Natural killer cell (primary cell): ENCODE measurements at regions not wholly inside any gene's neighbourhood (a gene's known extent, or its start where the extent isn't known, plus 50 kb on each side); places are given as distances from the start of the nearest gene placed in this dataset.

ENCODE experiments used
- ATAC-seq, 3 donors: fragments of 150-1000 bp in 2 of 3; fragments of 200-7000 bp in 1 of 3; cut with Tn5 transposase; 1 replicate in 1 of 3; 2 replicates in 2 of 3; pipeline ENCODE4 v1.10.0; 2021; ENCODE audit warnings: mild to moderate bottlenecking in 2 of 3, moderate library complexity in 2 of 3
- DNase-seq, 2 donors: peaks; one replicate each; pipeline versions ENCODE4 v3.0.0 to v3.0.0-alpha.2; 2013 to 2021; ENCODE audit warnings: mixed read lengths in 1 of 2
- H3K27ac ChIP-seq: one replicate; pipeline ENCODE4 v1.5.1; 2013; ENCODE audit warnings: mild to moderate bottlenecking, low read length
- H3K27me3 ChIP-seq: one replicate; pipeline ENCODE4 v1.6.1; 2013; ENCODE audit warnings: low read length; ENCODE audit not compliant: control insufficient read depth, insufficient read depth
- H3K36me3 ChIP-seq: one replicate; pipeline ENCODE4 v1.6.1; 2013; ENCODE audit warnings: low read length; ENCODE audit not compliant: control insufficient read depth, insufficient read depth
- H3K4me1 ChIP-seq: one replicate; pipeline ENCODE4 v1.6.1; 2013; ENCODE audit warnings: low read length; ENCODE audit not compliant: control insufficient read depth, insufficient read depth
- H3K4me3 ChIP-seq: one replicate; pipeline ENCODE4 v1.5.1; 2013; ENCODE audit warnings: low read length
- H3K9me3 ChIP-seq: one replicate; pipeline ENCODE4 v1.6.1; 2013; ENCODE audit warnings: low read length; ENCODE audit not compliant: control insufficient read depth, insufficient read depth
- H3K27ac Mint-ChIP-seq, 2 donors: one replicate each; pipeline ENCODE4 v1.8.0; 2022; ENCODE audit warnings: mild to moderate bottlenecking in 2 of 2, mixed read lengths in 2 of 2, moderate library complexity in 1 of 2
- H3K27me3 Mint-ChIP-seq, 2 donors: one replicate each; pipeline ENCODE4 v1.8.0; 2022; ENCODE audit warnings: low read depth in 2 of 2, mixed read lengths in 2 of 2
- H3K36me3 Mint-ChIP-seq: one replicate; pipeline ENCODE4 v1.8.0; 2022; ENCODE audit warnings: mixed read lengths
- H3K4me1 Mint-ChIP-seq, 2 donors: one replicate each; pipeline ENCODE4 v1.8.0; 2022; ENCODE audit warnings: mixed read lengths in 2 of 2
- H3K4me3 Mint-ChIP-seq: one replicate; pipeline ENCODE4 v1.8.0; 2022; ENCODE audit warnings: mild to moderate bottlenecking, moderate library complexity, mixed read lengths
- H3K9me3 Mint-ChIP-seq, 2 donors: one replicate each; pipeline ENCODE4 v1.8.0; 2022; ENCODE audit warnings: mixed read lengths in 2 of 2
- WGBS: methylation state at CpG from one replicate; pipeline ENCODE4 v1.1.7; 2013; ENCODE audit warnings: missing lambda C conversion rate; ENCODE audit not compliant: insufficient coverage; 5-methylcytosine and 5-hydroxymethylcytosine counted together
- intact Hi-C: fragments of 100-400 bp; cut with micrococcal nuclease; formaldehyde crosslinking; loops from one replicate; pipeline ENCODE4 v1.14.2; 2022
- TF ChIP-seq, protein P1 (sequence below): fragments of 200-600 bp; IDR thresholded peaks from one replicate; pipeline ENCODE4 v1.8.0; 2022; ENCODE audit warnings: antibody characterized with exemption

DNA sequence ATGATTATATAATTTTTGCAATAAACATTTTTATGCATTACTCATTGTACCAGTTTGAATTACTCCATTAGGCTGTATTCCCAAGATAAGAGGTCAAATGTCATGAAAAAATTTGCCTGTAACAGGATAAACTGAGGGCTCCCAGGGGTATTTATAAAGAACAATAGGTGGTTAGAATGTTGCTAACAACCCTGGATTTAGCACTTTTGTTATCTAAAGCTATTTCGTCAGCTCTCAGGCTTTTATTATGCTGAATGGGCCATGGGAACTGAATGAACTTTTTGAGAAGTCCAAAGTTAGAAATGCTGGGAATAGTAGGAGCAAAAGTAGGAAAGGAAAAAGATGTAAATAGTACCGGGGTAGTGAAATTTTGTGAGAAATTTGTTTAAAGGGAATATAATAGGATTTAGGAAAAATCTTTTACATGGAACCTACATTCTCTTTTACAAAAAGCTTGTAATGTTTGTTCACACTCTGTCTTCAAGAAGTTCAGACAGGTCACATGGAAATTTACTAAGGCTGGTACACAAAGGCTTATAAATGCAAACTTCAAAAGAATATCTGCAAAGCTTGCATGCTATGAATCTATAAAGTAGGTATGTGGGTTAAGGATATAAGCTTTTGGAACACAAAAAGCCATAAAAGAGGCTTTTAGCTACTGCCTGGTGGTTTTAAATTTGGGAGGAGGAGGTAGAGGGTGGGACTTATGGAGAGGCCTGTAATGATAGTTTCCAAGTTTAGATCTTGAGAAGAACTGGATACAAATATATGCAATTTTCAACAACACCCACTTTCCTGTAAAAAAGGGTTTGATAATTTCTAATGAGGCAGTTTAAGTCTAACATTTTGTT is 445.8 kb upstream of the NAALADL2 start:
- H3K9me3 ChIP-seq, result no peaks in the 10 kb centered on the region
- DNase-seq, result no peak
- Mint-ChIP-seq H3K27me3 (no peaks in the 10 kb centered on the region), H3K4me3 (no peak overlapping the region), H3K36me3 (no peaks in the 10 kb centered on the region), H3K9me3 (peaks cover 6 to 16% of the 10 kb centered on the region in 2 donors), H3K27ac (no peak overlapping the region), H3K4me1 (no peaks in the 10 kb centered on the region)
- intact Hi-C loops, result no loop called here
- no peaks in the 10 kb centered on the region for H3K27me3 ChIP-seq
- H3K27ac ChIP-seq, result no peak overlapping the region
- H3K36me3 ChIP-seq, result no peaks in the 10 kb centered on the region
- H3K4me1 ChIP-seq, result no peaks in the 10 kb centered on the region
- no peak for ATAC-seq
- WGBS, result 33% methylated on average over 1 of the region's 2 CpGs
- TF ChIP-seq, protein P1, sequence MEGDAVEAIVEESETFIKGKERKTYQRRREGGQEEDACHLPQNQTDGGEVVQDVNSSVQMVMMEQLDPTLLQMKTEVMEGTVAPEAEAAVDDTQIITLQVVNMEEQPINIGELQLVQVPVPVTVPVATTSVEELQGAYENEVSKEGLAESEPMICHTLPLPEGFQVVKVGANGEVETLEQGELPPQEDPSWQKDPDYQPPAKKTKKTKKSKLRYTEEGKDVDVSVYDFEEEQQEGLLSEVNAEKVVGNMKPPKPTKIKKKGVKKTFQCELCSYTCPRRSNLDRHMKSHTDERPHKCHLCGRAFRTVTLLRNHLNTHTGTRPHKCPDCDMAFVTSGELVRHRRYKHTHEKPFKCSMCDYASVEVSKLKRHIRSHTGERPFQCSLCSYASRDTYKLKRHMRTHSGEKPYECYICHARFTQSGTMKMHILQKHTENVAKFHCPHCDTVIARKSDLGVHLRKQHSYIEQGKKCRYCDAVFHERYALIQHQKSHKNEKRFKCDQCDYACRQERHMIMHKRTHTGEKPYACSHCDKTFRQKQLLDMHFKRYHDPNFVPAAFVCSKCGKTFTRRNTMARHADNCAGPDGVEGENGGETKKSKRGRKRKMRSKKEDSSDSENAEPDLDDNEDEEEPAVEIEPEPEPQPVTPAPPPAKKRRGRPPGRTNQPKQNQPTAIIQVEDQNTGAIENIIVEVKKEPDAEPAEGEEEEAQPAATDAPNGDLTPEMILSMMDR, result no peak
- no peak overlapping the region for H3K4me3 ChIP-seq

DNA sequence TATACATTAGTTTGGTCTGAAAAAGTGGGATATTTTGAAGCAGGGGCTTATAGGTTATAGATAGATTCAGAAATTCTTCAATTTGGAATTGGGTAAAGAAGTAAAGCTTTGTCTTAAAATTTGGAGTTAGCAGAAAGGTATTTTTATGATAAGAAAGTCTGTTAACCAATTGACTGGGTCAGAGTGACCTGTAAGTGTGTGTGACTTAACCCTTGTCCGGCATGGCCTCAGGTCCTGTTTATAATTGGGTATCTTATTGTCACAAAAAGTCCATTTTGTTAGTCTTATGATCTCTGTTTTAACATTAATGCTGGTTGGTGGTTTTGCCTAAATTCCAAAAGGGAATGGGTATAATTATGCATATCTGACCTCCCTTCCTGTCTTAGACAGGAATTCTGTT is 444.2 kb upstream of the NAALADL2 start:
- intact Hi-C loops, result no loop called here
- Mint-ChIP-seq H3K36me3 (no peaks in the 10 kb centered on the region), H3K9me3 (peaks cover 8 to 12% of the 10 kb centered on the region in 2 donors), H3K4me1 (no peaks in the 10 kb centered on the region), H3K27ac (no peak overlapping the region), H3K4me3 (no peak overlapping the region), H3K27me3 (no peaks in the 10 kb centered on the region)
- no peak overlapping the region for H3K27ac ChIP-seq
- no peak for ATAC-seq
- no peak for DNase-seq
- no peak overlapping the region for H3K4me3 ChIP-seq
- H3K9me3 ChIP-seq, result no peaks in the 10 kb centered on the region
- 92% methylated on average over 1 of the region's 1 CpG for WGBS
- no peaks in the 10 kb centered on the region for H3K27me3 ChIP-seq
- no peaks in the 10 kb centered on the region for H3K4me1 ChIP-seq
- TF ChIP-seq, protein P1, result no peak
- no peaks in the 10 kb centered on the region for H3K36me3 ChIP-seq

DNA sequence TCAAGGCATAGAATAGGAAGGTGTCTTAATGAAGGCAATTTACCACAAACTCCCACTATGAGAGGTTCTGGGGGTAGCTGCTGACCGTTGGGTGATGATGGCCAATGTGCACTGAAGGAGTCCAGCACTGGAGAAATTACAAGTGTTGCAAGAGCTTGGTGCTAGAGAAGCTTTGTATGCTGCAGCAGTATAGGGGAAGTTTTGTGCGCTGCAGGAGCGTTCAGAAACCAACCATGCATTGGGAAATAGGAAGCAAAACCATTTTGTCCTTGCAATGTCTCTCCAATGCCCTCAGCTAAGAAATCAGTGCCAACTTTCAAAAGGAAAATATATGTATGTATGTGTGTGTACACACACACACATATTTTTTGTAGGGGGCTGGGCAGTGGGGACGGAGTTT is 441.6 kb upstream of the NAALADL2 start:
- Histone ChIP-seq H3K4me1 (no peaks in the 10 kb centered on the region), H3K4me3 (no peak overlapping the region), H3K36me3 (no peaks in the 10 kb centered on the region), H3K27me3 (no peaks in the 10 kb centered on the region), H3K9me3 (no peaks in the 10 kb centered on the region), H3K27ac (no peak overlapping the region)
- H3K4me3 Mint-ChIP-seq, result no peak overlapping the region
- no peak overlapping the region for H3K27ac Mint-ChIP-seq
- WGBS, result 79% methylated on average over 3 of the region's 4 CpGs
- peaks cover 4 to 6% of the 10 kb centered on the region in 2 donors for H3K9me3 Mint-ChIP-seq
- no peaks in the 10 kb centered on the region for H3K27me3 Mint-ChIP-seq
- no peaks in the 10 kb centered on the region for H3K36me3 Mint-ChIP-seq
- intact Hi-C loops, result no loop called here
- TF ChIP-seq, protein P1, result no peak
- no peaks in the 10 kb centered on the region for H3K4me1 Mint-ChIP-seq
- no peak for DNase-seq
- no peak for ATAC-seq

DNA sequence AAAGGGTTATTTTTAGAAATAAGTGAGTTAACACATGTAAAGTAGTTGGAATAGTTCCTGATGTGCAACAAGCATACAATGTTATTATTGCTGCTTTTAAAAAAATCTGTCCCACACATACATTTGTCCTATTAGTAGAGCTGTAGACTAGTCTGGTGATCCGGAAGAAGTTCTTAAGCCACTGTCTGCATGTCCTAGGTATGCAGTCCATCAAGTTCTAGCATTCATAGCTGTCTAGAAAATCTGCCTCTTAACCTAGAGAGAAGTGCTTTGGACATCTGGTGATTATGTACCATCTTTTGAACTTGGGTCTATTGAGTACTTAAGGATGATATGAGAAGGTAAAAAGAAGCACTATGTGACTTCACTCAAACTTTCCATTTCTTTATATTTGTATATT is 439.9 kb upstream of the NAALADL2 start:
- Histone ChIP-seq H3K36me3 (no peaks in the 10 kb centered on the region), H3K4me1 (no peaks in the 10 kb centered on the region), H3K27me3 (no peaks in the 10 kb centered on the region), H3K4me3 (no peak overlapping the region), H3K9me3 (no peaks in the 10 kb centered on the region), H3K27ac (no peak overlapping the region)
- no peak for DNase-seq
- Mint-ChIP-seq H3K9me3 (peaks cover 4 to 6% of the 10 kb centered on the region in 2 donors), H3K27me3 (no peaks in the 10 kb centered on the region), H3K36me3 (no peaks in the 10 kb centered on the region), H3K4me1 (no peaks in the 10 kb centered on the region), H3K27ac (no peak overlapping the region), H3K4me3 (no peak overlapping the region)
- no peak for ATAC-seq
- intact Hi-C loops, result no loop called here
- WGBS, result 79% methylated on average over 1 of the region's 1 CpG
- TF ChIP-seq, protein P1, result no peak
